ENCODE measurements at regions not wholly inside any gene's neighbourhood (a gene's known extent, or its start where the extent isn't known, plus 50 kb on each side); places are given as distances from the start of the nearest gene placed in this dataset.

- H3K4me3 ChIP-seq (ENCODE audit: low read length, poor library complexity, severe bottlenecking), result no peak overlapping the region
- no peaks in the 10 kb centered on the region for H3K27me3 ChIP-seq (ENCODE audit: insufficient read depth, low read length, poor library complexity, severe bottlenecking)
- H3K9me3 ChIP-seq (ENCODE audit: insufficient read depth, low read depth, low read length), result no peaks in the 10 kb centered on the region
- TF ChIP-seq CTCF (conservative IDR thresholded peaks at IDR 0.05; ENCODE audit: low read length) (no peak), EZH2phosphoT487 (IDR thresholded peaks at IDR 0.05; ENCODE audit: borderline replicate concordance) (no peak)
- no peaks in the 10 kb centered on the region for H4K20me1 ChIP-seq (ENCODE audit: insufficient read depth, low read length, poor library complexity, severe bottlenecking)
- H3K9me2 ChIP-seq (replicated peaks; ENCODE audit: low read depth, low read length), result no peaks in the 10 kb centered on the region
- H3K79me2 ChIP-seq (ENCODE audit: insufficient read depth, low read length), result no peaks in the 10 kb centered on the region
- no peaks in the 10 kb centered on the region for H3F3A ChIP-seq (ENCODE audit: low read depth)
- no peak overlapping the region for H2AFZ ChIP-seq (ENCODE audit: low read length)
- H3K4me2 ChIP-seq (ENCODE audit: low read depth, low read length, poor library complexity, severe bottlenecking), result no peak overlapping the region
- H3K4me1 ChIP-seq (ENCODE audit: insufficient read depth, low read length, poor library complexity, severe bottlenecking), result no peaks in the 10 kb centered on the region
- H3K9ac ChIP-seq (ENCODE audit: low read depth, low read length, poor library complexity, severe bottlenecking), result no peak overlapping the region
- no peaks in the 10 kb centered on the region for H3K36me3 ChIP-seq (ENCODE audit: insufficient read depth, low read length)
Measured at GRCh38 chr2:7812231-7812995, 869.4 kb upstream of the ID2 start.

GRCh38 chr2:7813541-7814292 is 868.1 kb upstream of the ID2 start:
- Histone ChIP-seq H2AFZ (ENCODE audit: low read length) (no peak overlapping the region), H3K79me2 (ENCODE audit: insufficient read depth, low read length) (no peaks in the 10 kb centered on the region), H3K9me2 (replicated peaks; ENCODE audit: low read depth, low read length) (no peaks in the 10 kb centered on the region), H3F3A (ENCODE audit: low read depth) (no peaks in the 10 kb centered on the region), H3K27me3 (ENCODE audit: insufficient read depth, low read length, poor library complexity, severe bottlenecking) (no peaks in the 10 kb centered on the region), H3K9ac (ENCODE audit: low read depth, low read length, poor library complexity, severe bottlenecking) (no peak overlapping the region), H3K4me3 (ENCODE audit: low read length, poor library complexity, severe bottlenecking) (no peak overlapping the region), H3K4me2 (ENCODE audit: low read depth, low read length, poor library complexity, severe bottlenecking) (no peak overlapping the region), H3K9me3 (ENCODE audit: insufficient read depth, low read depth, low read length) (no peaks in the 10 kb centered on the region), H3K36me3 (ENCODE audit: insufficient read depth, low read length) (no peaks in the 10 kb centered on the region), H3K4me1 (ENCODE audit: insufficient read depth, low read length, poor library complexity, severe bottlenecking) (no peaks in the 10 kb centered on the region), H4K20me1 (ENCODE audit: insufficient read depth, low read length, poor library complexity, severe bottlenecking) (no peaks in the 10 kb centered on the region)
- TF ChIP-seq CTCF (conservative IDR thresholded peaks at IDR 0.05; ENCODE audit: low read length), result no peak
- no peak for TF ChIP-seq EZH2phosphoT487 (IDR thresholded peaks at IDR 0.05; ENCODE audit: borderline replicate concordance)

- Histone ChIP-seq H3K4me2 (ENCODE audit: low read depth, low read length, poor library complexity, severe bottlenecking) (no peak overlapping the region), H4K20me1 (ENCODE audit: insufficient read depth, low read length, poor library complexity, severe bottlenecking) (no peaks in the 10 kb centered on the region), H3F3A (ENCODE audit: low read depth) (no peaks in the 10 kb centered on the region), H3K9me2 (replicated peaks; ENCODE audit: low read depth, low read length) (no peaks in the 10 kb centered on the region), H3K4me3 (ENCODE audit: low read length, poor library complexity, severe bottlenecking) (no peak overlapping the region), H3K79me2 (ENCODE audit: insufficient read depth, low read length) (no peaks in the 10 kb centered on the region), H3K9me3 (ENCODE audit: insufficient read depth, low read depth, low read length) (no peaks in the 10 kb centered on the region), H3K9ac (ENCODE audit: low read depth, low read length, poor library complexity, severe bottlenecking) (no peak overlapping the region), H3K4me1 (ENCODE audit: insufficient read depth, low read length, poor library complexity, severe bottlenecking) (no peaks in the 10 kb centered on the region), H3K36me3 (ENCODE audit: insufficient read depth, low read length) (no peaks in the 10 kb centered on the region), H2AFZ (ENCODE audit: low read length) (no peak overlapping the region), H3K27me3 (ENCODE audit: insufficient read depth, low read length, poor library complexity, severe bottlenecking) (no peaks in the 10 kb centered on the region)
- TF ChIP-seq EZH2phosphoT487 (IDR thresholded peaks at IDR 0.05; ENCODE audit: borderline replicate concordance) (no peak), CTCF (conservative IDR thresholded peaks at IDR 0.05; ENCODE audit: low read length) (no peak)
Measured at GRCh38 chr2:7815726-7816125, 866.1 kb upstream of the ID2 start.

Measured in Loucy (cell line).